ENCODE measurements at regions not wholly inside any gene's neighbourhood (a gene's known extent, or its start where the extent isn't known, plus 50 kb on each side); places are given as distances from the start of the nearest gene placed in this dataset.

- TF ChIP-seq SUZ12 (IDR thresholded peaks at IDR 0.05; ENCODE audit: extremely low read depth, insufficient read depth, insufficient read length) (no peak), ZNF274 (IDR thresholded peaks at IDR 0.05; ENCODE audit: low read depth, low read length) (no peak), YY1 (IDR thresholded peaks at IDR 0.05; ENCODE audit: insufficient read depth, insufficient read length) (no peak)
Observed at GRCh38 chr5:58076483-58077257, 383.2 kb downstream of the PLK2 start.
